Inflammatory macrophage (primary cell): ENCODE measurements at regions not wholly inside any gene's neighbourhood (a gene's known extent, or its start where the extent isn't known, plus 50 kb on each side); places are given as distances from the start of the nearest gene placed in this dataset.
"Not testable (repeated sequence)": the region's sequence is repeated elsewhere in the genome, so short reads cannot be mapped to it uniquely, and the experiment has no call there.

Experiments
- DNase-seq, 2 donors: peaks; one replicate each; pipeline ENCODE4 v3.0.0-alpha.2; 2020 to 2022

GRCh38 chr2:122021941-122022340 lies 266.5 kb downstream of the TSN start:
- DNase-seq: no peak

GRCh38 chr2:122022531-122022930 lies 267.1 kb downstream of the TSN start:
- DNase-seq: no peak

- DNase-seq: no peak
Measured at GRCh38 chr2:122023059-122023864, 267.8 kb downstream of the TSN start.

GRCh38 chr2:122027510-122028217 lies 272.2 kb downstream of the TSN start:
- DNase-seq: no peak

GRCh38 chr2:122028371-122029100 lies 273.1 kb downstream of the TSN start:
- no peak for DNase-seq

GRCh38 chr2:122029456-122029855 lies 274.0 kb downstream of the TSN start:
- DNase-seq: no peak

GRCh38 chr2:122029945-122030344 lies 274.5 kb downstream of the TSN start:
- no peak for DNase-seq

- no peak for DNase-seq
Measured at GRCh38 chr2:122031544-122032263, 276.3 kb downstream of the TSN start.

GRCh38 chr2:122032264-122032645 lies 276.8 kb downstream of the TSN start:
- no peak for DNase-seq

- no peak for DNase-seq
Measured at GRCh38 chr2:122033778-122034177, 278.3 kb downstream of the TSN start.

GRCh38 chr2:122034344-122034743 lies 278.9 kb downstream of the TSN start:
- no peak for DNase-seq

- DNase-seq: no peak
Measured at GRCh38 chr2:122034777-122035176, 279.3 kb downstream of the TSN start.

GRCh38 chr2:122038816-122039215 lies 283.4 kb downstream of the TSN start:
- DNase-seq: not testable (repeated sequence)

- DNase-seq: no peak
Measured at GRCh38 chr2:122041455-122041854, 286.0 kb downstream of the TSN start.

- not testable (repeated sequence) for DNase-seq
Measured at GRCh38 chr2:122051659-122052058, 296.2 kb downstream of the TSN start.

GRCh38 chr2:122055521-122055931 lies 300.1 kb downstream of the TSN start:
- peak in 1 of 2 donors; percentile 16 for DNase-seq

GRCh38 chr2:122056853-122057252 lies 301.4 kb downstream of the TSN start:
- DNase-seq: no peak

- no peak for DNase-seq
Measured at GRCh38 chr2:122061206-122061605, 305.8 kb downstream of the TSN start.

GRCh38 chr2:122061831-122062230 lies 306.4 kb downstream of the TSN start:
- DNase-seq: no peak

- DNase-seq: no peak
Measured at GRCh38 chr2:122062506-122062905, 307.1 kb downstream of the TSN start.

GRCh38 chr2:122063716-122064115 lies 308.3 kb downstream of the TSN start:
- DNase-seq: no peak

GRCh38 chr2:122070241-122070731 lies 314.8 kb downstream of the TSN start:
- DNase-seq: no peak

GRCh38 chr2:122072666-122073065 lies 317.2 kb downstream of the TSN start:
- no peak for DNase-seq
